OCI-LY7 (cell line): ENCODE measurements at regions not wholly inside any gene's neighbourhood (a gene's known extent, or its start where the extent isn't known, plus 50 kb on each side); places are given as distances from the start of the nearest gene placed in this dataset.

Experiments used
- EZH2phosphoT487 ChIP-seq: fragments of 200-600 bp; sonication (generic); IDR thresholded peaks from 2 replicates; pipeline ENCODE4 v1.6.1; 2018; ENCODE audit warnings: low read depth, borderline replicate concordance, mild to moderate bottlenecking, mixed run types, antibody characterized with exemption, low read length, moderate library complexity, mixed read lengths
- TF ChIP-seq, protein P1 (sequence below): fragments of 200-600 bp; sonication (generic); conservative IDR thresholded peaks from 2 replicates; pipeline ENCODE4 v1.5.1; 2014; ENCODE audit warnings: mild to moderate bottlenecking, antibody characterized with exemption, low read length, moderate library complexity, mixed read lengths

DNA sequence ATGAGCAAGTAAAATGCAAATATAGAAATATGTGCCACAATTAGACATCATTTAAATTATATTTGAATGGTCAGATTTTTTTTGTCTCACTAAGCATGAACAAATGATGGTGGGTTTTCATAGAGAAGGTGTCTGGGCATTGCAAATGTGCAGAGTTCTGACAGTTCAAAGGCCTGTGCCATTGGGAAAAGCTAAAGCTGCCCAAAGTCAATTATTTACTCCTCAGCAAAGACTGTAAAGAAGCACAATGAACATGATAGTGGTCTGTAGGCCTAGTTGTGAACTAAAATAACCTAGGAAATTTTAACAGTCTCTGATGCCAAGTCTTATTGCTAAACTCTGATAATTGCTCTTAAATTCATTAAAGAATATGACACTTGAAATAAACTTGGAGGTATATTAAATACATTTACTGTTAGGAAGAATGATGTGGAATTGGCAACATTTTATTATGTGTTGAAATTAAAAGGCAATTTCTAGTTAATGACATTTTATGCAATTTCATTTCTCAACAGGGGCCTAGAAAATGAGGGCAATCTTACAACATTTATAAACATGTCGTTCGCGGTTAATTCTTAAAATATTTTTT is 874.3 kb upstream of the ADAMTS5 start:
- TF ChIP-seq, protein P1, sequence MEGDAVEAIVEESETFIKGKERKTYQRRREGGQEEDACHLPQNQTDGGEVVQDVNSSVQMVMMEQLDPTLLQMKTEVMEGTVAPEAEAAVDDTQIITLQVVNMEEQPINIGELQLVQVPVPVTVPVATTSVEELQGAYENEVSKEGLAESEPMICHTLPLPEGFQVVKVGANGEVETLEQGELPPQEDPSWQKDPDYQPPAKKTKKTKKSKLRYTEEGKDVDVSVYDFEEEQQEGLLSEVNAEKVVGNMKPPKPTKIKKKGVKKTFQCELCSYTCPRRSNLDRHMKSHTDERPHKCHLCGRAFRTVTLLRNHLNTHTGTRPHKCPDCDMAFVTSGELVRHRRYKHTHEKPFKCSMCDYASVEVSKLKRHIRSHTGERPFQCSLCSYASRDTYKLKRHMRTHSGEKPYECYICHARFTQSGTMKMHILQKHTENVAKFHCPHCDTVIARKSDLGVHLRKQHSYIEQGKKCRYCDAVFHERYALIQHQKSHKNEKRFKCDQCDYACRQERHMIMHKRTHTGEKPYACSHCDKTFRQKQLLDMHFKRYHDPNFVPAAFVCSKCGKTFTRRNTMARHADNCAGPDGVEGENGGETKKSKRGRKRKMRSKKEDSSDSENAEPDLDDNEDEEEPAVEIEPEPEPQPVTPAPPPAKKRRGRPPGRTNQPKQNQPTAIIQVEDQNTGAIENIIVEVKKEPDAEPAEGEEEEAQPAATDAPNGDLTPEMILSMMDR = no peak
- TF ChIP-seq EZH2phosphoT487 = no peak
